GM21717 (cell line): ENCODE measurements at regions not wholly inside any gene's neighbourhood (a gene's known extent, or its start where the extent isn't known, plus 50 kb on each side); places are given as distances from the start of the nearest gene placed in this dataset.
"Not testable (repeated sequence)": the region's sequence is repeated elsewhere in the genome, so short reads cannot be mapped to it uniquely, and the experiment has no call there.

ENCODE experiments used
- ATAC-seq: cut with Tn5 transposase; IDR thresholded peaks from one replicate; pipeline ENCODE4 v1.9.1; 2021; ENCODE audit warnings: mild to moderate bottlenecking, moderate library complexity; ENCODE audit not compliant: unreplicated experiment

GRCh38 chr13:23086968-23087623, 93.7 kb upstream of the SGCG start:
- no peak for ATAC-seq

GRCh38 chr13:23087880-23088279, 92.9 kb upstream of the SGCG start:
- no peak for ATAC-seq

- ATAC-seq = no peak
Observed at GRCh38 chr13:23098161-23098907, 82.4 kb upstream of the SGCG start.

- ATAC-seq = no peak
Observed at GRCh38 chr13:23105051-23105450, 75.7 kb upstream of the SGCG start.

- ATAC-seq = no peak
Observed at GRCh38 chr13:23107665-23108064, 73.1 kb upstream of the SGCG start.

- no peak for ATAC-seq
Observed at GRCh38 chr13:23119131-23119530, 61.6 kb upstream of the SGCG start.

GRCh38 chr13:23127540-23127939, 53.2 kb upstream of the SGCG start:
- not testable (repeated sequence) for ATAC-seq

- ATAC-seq = no peak
Observed at GRCh38 chr13:23129331-23129730, 51.4 kb upstream of the SGCG start.
